ENCODE measurements at regions not wholly inside any gene's neighbourhood (a gene's known extent, or its start where the extent isn't known, plus 50 kb on each side); places are given as distances from the start of the nearest gene placed in this dataset.

DNA sequence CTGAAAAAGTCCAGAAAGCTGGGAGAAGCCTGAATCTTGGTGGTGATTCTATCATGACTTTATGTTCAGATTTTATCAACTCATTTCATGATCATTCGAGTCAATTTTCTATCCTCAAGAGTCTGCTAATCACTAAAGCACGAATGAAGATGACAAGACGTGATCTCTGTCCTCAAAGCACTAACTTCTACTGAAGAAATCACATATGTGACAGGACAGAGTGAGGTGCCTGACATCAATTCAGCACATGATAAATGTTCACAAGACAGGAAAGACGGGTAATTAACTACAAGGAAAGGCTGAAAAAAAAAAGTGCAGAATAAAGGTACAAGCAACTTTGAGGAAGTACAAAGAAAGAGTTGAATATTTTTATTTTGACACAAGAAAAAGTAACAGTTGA, 487.1 kb downstream of the EFNB2 start:
- TF ChIP-seq POLR2A (IDR thresholded peaks at IDR 0.05) = no peak
- TF ChIP-seq, protein P1, sequence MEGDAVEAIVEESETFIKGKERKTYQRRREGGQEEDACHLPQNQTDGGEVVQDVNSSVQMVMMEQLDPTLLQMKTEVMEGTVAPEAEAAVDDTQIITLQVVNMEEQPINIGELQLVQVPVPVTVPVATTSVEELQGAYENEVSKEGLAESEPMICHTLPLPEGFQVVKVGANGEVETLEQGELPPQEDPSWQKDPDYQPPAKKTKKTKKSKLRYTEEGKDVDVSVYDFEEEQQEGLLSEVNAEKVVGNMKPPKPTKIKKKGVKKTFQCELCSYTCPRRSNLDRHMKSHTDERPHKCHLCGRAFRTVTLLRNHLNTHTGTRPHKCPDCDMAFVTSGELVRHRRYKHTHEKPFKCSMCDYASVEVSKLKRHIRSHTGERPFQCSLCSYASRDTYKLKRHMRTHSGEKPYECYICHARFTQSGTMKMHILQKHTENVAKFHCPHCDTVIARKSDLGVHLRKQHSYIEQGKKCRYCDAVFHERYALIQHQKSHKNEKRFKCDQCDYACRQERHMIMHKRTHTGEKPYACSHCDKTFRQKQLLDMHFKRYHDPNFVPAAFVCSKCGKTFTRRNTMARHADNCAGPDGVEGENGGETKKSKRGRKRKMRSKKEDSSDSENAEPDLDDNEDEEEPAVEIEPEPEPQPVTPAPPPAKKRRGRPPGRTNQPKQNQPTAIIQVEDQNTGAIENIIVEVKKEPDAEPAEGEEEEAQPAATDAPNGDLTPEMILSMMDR (IDR thresholded peaks at IDR 0.05) = no peak
